ENCODE measurements at regions not wholly inside any gene's neighbourhood (a gene's known extent, or its start where the extent isn't known, plus 50 kb on each side); places are given as distances from the start of the nearest gene placed in this dataset.

- peaks cover 0 to 4% (median 0%) of the 10 kb centered on the region in 11 donors for H3K9me3 ChIP-seq
- H3K4me1 ChIP-seq = no peaks in the 10 kb centered on the region
- intact Hi-C loops (cut with DNase I) = no loop called here
- H3K27me3 ChIP-seq = peaks cover 0 to 23% (median 2%) of the 10 kb centered on the region in 7 donors
- TF ChIP-seq, protein P1, sequence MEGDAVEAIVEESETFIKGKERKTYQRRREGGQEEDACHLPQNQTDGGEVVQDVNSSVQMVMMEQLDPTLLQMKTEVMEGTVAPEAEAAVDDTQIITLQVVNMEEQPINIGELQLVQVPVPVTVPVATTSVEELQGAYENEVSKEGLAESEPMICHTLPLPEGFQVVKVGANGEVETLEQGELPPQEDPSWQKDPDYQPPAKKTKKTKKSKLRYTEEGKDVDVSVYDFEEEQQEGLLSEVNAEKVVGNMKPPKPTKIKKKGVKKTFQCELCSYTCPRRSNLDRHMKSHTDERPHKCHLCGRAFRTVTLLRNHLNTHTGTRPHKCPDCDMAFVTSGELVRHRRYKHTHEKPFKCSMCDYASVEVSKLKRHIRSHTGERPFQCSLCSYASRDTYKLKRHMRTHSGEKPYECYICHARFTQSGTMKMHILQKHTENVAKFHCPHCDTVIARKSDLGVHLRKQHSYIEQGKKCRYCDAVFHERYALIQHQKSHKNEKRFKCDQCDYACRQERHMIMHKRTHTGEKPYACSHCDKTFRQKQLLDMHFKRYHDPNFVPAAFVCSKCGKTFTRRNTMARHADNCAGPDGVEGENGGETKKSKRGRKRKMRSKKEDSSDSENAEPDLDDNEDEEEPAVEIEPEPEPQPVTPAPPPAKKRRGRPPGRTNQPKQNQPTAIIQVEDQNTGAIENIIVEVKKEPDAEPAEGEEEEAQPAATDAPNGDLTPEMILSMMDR (IDR thresholded peaks at IDR 0.05) = no peak
- ATAC-seq (no peak), DNase-seq (no peak)
- no peak overlapping the region for H3K4me3 ChIP-seq
- H3K27ac ChIP-seq = no peak overlapping the region
- WGBS, 2 donors = 66 to 82% methylated on average over 4 of the region's 4 CpGs
- no peaks in the 10 kb centered on the region for H3K36me3 ChIP-seq
Observed at GRCh38 chr9:90449213-90449925, 193.3 kb downstream of the DIRAS2 start.

- WGBS, 2 donors = 0 to 80% methylated on average over 1 of the region's 1 CpG
- H3K4me3 ChIP-seq = no peak overlapping the region
- intact Hi-C loops (cut with DNase I) = no loop called here
- TF ChIP-seq, protein P1 (IDR thresholded peaks at IDR 0.05) = no peak
- peaks cover 0 to 11% (median 0%) of the 10 kb centered on the region in 7 donors for H3K27me3 ChIP-seq
- no peak for ATAC-seq
- peaks cover 0 to 6% (median 0%) of the 10 kb centered on the region in 11 donors for H3K9me3 ChIP-seq
- no peaks in the 10 kb centered on the region for H3K36me3 ChIP-seq
- H3K27ac ChIP-seq = no peak overlapping the region
- no peaks in the 10 kb centered on the region for H3K4me1 ChIP-seq
- no peak for DNase-seq
Observed at GRCh38 chr9:90451804-90452203, 190.8 kb downstream of the DIRAS2 start.

GRCh38 chr9:90455316-90455715 is 187.3 kb downstream of the DIRAS2 start:
- no peak overlapping the region for H3K4me3 ChIP-seq
- DNase-seq = no peak
- intact Hi-C loops (cut with DNase I) = no loop called here
- H3K36me3 ChIP-seq = no peaks in the 10 kb centered on the region
- H3K27me3 ChIP-seq = peaks cover 0 to 3% (median 0%) of the 10 kb centered on the region in 7 donors
- 73 to 79% methylated on average over 4 of the region's 4 CpGs for WGBS, 2 donors
- H3K27ac ChIP-seq = no peak overlapping the region
- peaks cover 0 to 6% (median 0%) of the 10 kb centered on the region in 11 donors for H3K9me3 ChIP-seq
- TF ChIP-seq, protein P1 (IDR thresholded peaks at IDR 0.05) = no peak
- H3K4me1 ChIP-seq = no peaks in the 10 kb centered on the region
- no peak for ATAC-seq

GRCh38 chr9:90457386-90458190 is 185.0 kb downstream of the DIRAS2 start:
- Histone ChIP-seq H3K9me3 (peaks cover 0 to 6% (median 0%) of the 10 kb centered on the region in 11 donors), H3K4me1 (no peaks in the 10 kb centered on the region), H3K27me3 (peaks cover 0 to 3% (median 0%) of the 10 kb centered on the region in 7 donors), H3K27ac (no peak overlapping the region), H3K4me3 (no peak overlapping the region), H3K36me3 (no peaks in the 10 kb centered on the region)
- DNase-seq (no peak), ATAC-seq (no peak)
- intact Hi-C loops (cut with DNase I) = no loop called here
- 83 to 85% methylated on average over 9 of the region's 9 CpGs for WGBS, 2 donors
- TF ChIP-seq, protein P1 (IDR thresholded peaks at IDR 0.05) = no peak
